CD4-positive, alpha-beta T cell treated with Interleukin-15 for 1 hour (primary cell): ENCODE measurements at regions not wholly inside any gene's neighbourhood (a gene's known extent, or its start where the extent isn't known, plus 50 kb on each side); places are given as distances from the start of the nearest gene placed in this dataset.

Experiments
- DNase-seq: peaks from one replicate; pipeline ENCODE4 v3.0.0-alpha.2; 2020

DNA sequence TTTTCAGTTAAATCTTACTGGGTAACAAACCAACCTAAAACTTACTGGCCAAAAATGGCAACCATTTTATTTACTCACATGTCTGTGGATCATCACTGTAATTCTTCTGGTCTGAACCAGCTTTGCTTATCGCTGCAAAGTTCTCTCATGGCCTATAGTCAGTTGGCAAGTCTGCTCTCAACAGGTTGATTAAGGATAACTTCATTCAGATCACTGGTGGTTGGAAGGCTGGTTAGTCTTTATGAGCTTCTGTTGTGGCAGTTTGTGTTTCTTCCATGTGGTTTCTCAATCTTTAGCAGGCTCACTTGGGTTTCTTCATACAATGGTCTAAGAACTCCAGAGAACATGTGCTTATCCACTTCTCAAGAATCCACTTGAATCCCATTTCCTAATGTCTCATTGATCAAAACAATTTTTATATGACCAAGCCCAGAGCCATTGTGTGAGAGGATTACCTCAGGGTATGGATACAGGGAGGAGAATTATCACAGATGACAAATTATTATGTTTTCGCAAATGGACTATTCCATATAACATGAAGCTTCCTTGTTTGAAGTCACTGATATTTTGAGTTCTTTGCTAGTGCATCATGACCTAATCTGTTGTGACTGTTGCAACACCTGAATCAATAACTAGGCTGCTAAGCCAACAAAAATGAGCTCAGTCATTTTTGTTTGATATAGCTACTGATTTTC, 155.4 kb upstream of the BMP2 start:
- no peak for DNase-seq

DNA sequence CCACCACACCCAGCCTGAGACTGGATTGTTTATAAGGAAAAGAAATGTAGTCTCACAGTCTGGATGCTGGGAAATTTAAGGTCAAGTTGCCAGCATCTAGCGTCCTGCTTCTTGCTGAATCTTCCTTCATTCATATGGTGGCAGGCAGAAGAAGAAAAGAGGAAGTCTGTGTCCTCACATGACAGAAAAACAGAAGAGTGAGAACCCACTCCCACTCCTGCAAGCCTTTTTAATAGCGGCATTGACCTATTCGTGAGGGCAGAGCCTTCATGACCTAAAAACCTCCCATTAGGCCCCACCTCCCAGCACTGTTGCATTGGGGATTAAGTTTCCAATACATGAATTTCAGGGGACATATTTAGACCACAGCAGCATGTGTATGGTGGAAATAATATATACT, 160.8 kb upstream of the BMP2 start:
- no peak for DNase-seq

- DNase-seq: no peak
These were observed 162.2 kb upstream of the BMP2 start for GRCh38 chr20:6605055-6605935.

DNA sequence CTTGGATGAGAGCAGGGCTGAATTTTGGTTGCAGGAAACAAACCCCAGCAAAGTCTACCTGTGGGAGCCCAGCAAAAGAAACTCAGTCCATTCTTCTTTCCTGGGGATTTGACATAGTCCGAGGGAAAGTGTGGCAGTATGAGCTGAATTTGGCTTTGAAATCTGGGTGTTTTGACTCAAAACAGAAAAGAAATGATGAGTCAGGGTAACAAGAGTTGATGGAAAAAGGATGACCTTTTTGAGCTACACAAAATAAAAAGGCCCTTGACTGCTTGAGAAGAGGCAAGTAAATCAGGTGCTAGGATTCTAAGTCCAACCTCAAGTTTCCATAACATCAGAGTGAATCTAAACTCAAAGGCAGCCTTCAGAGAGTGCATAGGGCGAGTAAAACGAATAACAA, 163.3 kb upstream of the BMP2 start:
- DNase-seq: no peak

DNA sequence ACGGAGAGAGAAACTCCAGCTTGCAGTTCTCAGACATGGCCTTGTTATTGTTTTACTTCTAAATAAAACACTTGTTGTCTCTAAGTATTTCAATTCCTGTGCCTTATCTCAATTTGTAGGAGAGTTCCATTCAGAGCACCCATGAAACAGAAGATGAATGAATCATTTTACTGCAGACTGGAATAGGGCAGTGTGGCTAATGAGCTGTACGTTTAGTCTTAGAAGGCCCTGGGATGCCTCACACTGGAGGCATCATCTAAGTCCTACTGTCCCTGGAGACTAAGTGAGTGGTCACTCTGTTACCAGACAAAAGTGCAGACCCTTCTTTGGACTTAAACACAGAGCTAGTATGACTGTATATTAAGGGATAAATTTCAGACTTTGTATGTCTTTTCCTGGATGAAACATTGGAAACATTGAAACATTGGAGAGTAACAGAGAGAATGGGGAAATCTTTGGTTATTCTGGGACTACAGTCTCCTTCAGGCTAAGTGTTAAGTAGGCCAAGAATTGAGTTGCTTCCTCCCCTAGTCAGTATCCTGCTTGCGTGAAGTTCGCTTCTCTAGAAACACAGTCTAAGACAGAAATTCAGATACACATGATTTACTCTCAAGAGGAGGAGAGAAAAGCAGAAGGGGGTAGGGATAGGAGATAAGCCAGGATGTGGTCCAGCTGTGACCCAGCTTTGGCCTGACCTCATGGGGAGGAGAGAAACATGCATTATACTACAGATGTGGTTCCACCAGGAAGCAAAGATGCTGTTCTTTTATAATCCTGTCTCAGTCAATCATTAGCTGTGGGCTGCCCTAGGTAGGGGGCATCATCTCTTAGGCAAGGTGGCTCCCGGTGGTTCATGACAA, 167.4 kb upstream of the BMP2 start:
- no peak for DNase-seq

DNA sequence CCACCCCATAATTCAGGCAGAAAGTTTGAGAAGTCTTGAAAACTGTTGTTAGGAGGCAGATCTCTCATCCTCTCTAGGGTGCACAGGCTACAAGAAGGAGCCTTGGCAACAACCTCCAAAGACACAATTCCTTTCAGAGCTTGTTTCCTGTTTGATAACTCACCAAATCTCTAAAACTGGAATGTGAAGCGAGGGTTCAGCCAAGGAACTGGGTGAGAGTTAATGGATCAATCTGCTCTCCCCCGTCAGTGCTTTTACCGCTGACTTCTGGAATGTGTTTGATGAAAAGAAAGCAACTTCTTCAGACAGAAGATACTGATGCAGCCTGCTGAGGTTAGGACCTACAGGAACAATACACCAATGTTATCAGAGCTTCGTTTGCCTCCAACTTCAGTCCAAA, 171.8 kb upstream of the BMP2 start:
- DNase-seq: no peak

GRCh38 chr20:6590891-6591637, 176.4 kb upstream of the BMP2 start:
- DNase-seq: no peak

DNA sequence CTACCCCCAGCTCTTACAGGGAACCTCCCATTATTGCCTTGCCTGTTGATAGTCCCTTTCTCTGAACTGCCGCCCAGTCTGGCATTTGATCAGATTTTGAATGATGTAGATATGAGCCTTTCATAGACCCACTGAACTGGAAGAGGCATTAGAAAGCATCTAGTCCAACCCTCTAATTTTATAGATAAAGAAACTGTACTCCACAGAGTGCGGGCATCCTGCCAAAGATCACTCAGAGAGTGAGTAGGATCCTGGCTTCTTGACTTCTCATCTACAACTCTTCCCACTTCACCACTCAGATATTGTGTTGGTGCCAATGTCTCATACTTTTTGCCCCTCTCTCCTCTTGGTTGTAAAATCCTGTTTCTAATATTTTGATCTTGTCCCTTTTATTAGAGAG, 179.2 kb upstream of the BMP2 start:
- DNase-seq: no peak

GRCh38 chr20:6583134-6583738, 184.2 kb upstream of the BMP2 start:
- DNase-seq: no peak

DNA sequence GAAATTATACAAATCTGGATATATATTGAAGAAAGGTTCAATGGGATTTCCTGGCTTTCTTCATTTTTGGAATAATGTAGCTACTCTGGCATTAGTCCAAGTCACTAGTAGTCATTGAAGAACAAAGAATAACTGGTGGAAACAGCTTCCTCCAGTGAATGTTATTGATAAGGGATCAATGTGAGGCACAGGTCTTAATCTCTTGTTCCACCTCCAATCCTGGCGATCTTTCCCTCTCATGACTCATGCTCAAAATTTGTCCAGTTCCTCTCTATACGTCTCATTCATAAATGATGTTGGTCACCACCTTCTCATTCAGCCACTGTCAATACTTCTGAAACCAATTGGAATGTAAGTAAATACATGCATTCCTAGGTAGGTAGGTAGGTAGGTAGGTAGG, 185.0 kb upstream of the BMP2 start:
- no peak for DNase-seq

- DNase-seq: no peak
These were observed 187.0 kb upstream of the BMP2 start for GRCh38 chr20:6580486-6580885.

GRCh38 chr20:6579824-6580223, 187.7 kb upstream of the BMP2 start:
- no peak for DNase-seq

DNA sequence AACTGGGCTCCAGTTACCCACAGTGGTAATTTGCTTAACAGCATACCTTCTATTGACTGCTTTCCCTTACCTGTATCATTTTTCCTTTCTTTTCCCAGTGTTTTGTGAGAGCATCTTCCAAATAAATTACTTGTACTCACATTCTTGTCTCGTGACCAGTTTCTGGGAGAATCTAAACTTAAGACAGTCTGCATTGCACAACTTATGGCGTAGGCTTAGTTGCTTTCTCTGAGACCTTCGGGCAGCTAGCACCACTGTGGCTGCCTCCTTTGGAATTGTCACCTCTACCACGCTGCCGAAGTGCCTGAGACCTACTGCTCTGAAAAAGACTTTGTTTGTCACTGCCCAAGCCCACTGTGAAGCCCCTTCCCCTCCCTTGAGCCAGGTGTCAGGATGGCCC, 188.1 kb upstream of the BMP2 start:
- no peak for DNase-seq

GRCh38 chr20:6577451-6577850, 190.0 kb upstream of the BMP2 start:
- DNase-seq: no peak

DNA sequence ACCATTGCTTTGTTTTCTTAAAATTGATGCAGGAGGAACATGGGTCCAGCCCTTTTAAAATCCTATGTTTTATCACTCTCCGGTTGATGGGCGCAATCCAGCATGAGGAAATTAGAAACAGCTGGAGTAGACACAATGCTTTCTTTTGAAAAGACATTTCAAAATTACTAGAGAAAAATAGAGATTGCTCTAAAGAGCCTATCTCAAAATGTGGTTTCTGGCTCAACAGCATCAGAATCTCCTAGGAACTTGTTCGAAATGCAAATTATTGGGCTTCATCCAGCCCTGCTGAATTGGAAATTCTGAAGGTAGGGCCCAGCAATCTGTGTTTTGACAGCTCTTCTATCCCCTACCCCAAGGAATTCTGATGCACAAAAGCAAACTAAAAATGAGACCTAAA, 190.8 kb upstream of the BMP2 start:
- DNase-seq: no peak

DNA sequence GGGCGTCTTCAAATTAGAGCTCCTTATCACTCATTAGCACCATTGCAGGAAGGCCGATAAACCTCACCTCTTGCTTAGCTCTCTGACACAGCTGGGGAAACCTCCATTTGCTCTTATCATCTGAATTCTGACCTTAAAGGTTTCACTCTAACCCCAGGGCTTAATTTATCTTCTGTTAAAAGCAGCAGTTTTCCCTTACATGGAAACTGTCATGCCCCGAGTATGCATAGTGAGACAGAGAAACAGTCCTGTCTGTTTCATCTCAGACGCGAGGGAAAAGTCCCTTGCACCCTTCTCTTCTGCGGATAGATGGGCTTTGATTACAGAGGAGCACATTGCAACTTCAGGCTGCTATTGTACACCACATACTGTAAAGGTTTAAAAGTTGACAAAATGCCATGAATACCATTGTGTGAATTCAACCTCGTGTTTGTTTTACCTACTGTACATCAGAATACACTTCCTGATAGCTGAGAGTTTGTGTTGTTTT, 191.5 kb upstream of the BMP2 start:
- no peak for DNase-seq

GRCh38 chr20:6566821-6567220, 200.7 kb upstream of the BMP2 start:
- no peak for DNase-seq

DNA sequence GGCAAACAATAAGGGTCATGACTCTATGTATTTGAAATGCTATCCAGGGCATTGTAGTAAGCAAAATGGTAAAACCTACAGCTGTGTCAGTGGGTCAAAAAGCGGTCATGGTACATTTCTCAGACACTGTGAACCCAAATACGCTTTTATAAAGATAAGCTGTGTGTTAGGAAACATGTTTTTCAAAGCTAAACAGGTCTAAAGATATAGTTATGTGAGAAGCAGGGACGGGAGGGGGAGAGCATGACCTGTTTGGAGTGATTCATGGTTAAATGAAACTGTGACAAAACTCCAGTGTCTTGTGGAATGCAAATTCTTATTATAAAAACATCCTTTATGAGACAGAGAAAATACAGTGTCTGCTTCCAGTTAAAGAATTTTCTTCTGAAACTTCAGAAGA, 205.4 kb upstream of the BMP2 start:
- no peak for DNase-seq

DNA sequence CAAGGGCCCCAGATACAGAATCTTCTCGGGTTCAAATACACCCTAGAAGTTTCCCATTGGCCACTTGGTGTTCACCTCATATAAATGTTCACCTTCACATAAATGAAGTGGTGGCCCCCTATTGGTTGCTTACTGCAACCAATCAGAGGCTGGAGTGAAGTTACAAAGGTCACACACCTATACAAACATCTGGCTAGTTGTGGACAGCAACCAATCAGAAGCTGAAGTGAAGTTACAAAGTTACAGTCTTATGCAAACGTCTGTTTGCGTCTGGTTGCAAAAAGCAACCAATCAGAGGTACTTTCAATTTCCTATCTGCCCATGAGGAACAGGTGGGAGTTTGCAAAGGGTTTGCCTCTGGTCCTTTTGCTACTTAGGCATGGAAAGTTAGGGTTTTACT, 206.5 kb upstream of the BMP2 start:
- no peak for DNase-seq

DNA sequence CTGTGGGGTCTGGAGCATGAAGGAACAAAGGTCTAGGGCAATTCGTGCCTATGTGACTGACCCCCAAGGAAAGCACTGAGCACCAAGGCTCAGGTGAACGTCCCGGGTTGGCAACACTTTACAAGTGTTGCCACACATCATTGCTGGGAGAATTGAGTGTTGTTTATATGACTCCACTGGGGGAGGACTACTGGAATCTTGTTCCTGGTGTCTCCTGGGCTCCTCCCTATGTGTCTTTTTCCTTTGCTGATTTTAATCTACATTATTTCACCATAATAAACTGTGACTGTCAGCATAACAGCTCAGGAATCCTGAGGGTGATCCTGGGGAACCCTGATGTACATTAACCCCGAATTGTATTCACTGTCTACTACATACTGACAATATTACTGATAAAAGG, 207.7 kb upstream of the BMP2 start:
- no peak for DNase-seq

DNA sequence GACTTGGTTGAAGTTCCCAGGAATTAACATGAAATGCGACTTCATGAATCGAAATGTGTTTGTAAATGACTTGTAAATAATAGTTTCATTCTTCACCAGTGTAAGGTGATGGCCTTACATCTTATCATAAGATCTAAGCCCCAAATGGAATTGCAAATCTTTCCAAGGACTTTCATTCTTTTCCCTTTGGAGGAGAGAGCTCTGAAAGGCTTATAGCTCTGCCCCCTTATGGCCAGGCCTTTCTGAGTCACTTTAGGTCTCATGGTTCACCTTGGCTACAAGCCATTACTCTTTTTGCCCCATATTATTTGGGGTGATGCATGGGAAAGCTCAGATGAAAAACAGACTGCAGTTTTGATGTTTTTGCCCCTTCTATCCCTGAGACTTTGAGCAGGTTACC, 209.1 kb upstream of the BMP2 start:
- no peak for DNase-seq

- DNase-seq: no peak
These were observed 233.6 kb upstream of the BMP2 start for GRCh38 chr20:6533761-6534479.
